ENCODE measurements at regions not wholly inside any gene's neighbourhood (a gene's known extent, or its start where the extent isn't known, plus 50 kb on each side); places are given as distances from the start of the nearest gene placed in this dataset.
"Not testable (repeated sequence)": the region's sequence is repeated elsewhere in the genome, so short reads cannot be mapped to it uniquely, and the experiment has no call there.

DNA sequence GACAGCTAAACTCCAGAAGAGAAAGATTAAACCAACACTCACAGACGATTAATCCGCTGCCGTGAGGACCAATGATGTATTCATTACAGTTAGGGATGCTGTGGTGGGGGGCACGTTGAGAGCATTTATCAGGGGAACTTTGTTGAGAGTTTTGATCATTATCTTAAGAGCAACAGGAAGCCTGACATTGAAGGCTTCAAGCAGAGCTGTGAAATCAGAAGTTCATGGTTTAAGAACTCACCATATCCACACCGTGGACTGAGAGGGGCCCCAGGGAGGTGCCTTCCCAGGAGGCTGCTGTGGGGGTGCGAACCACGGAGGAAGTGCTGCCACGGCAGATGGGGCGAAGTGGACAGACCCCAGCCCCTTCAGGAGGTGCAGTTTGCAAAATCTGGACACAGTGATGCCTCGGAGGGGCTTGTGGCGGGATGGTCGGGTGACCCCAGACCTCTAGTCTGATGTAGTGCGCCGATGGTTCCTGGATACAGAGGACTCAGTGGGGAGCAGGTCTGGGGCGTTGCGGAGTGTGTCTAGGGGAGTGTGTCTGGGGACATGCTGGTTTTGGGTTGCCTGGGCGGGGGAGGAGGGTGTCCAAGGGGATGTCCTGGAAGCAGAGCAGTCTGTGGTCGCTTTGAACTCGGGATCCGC lies 73.0 kb downstream of the DIO3 start:
- CTCF ChIA-PET: no interaction called here
- POLR2A ChIA-PET: no interaction called here

DNA sequence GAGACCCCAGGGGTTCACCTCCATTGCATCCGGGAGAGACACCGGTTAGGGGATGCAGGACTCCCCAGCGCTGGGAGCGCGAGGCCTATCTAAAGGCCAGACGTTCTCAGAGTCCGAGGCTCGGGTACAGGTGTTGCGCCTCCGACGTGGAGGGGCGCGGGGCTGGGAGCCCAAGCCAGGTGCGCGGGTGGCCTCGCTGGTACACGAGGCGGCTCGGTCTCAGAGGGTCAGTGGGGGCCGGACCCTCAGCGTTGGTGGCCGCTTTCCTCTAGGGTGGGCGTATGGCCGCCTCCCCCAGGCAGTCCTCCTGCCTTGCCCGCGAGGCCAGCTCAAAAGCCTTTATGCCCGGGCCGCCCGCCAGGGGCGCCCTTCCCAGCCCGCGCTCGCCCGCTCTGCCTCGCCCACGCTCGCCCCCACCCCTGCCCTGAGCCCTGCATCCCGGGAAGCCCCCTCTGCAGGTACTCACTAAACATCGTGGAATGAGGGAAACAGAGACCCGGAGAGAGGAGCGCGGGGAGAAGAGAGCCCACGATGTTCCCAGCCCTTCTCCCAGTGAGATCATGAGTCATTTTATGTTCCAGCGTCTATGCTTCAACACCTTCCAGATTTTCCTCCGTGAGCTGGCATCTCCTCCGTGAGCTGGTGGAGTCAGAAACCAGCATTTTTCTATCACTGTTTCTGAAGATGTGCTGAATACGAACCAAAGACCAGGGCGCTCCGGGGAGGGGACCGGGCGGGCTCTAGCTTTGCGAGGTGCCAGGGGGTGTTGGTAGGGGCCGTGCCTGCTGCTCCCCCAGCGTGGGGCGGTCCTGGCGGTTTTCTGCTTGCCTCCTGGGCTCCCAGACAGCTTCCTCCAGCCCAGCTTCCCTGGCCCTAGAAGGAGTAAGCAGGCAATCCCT lies 73.8 kb downstream of the DIO3 start:
- ChIA-PET CTCF (interaction anchor here (0.6 kb wide), 1 partner anchor 206 kb away, joined by 3 read pairs; no protein-coding TSS in a partner anchor), POLR2A (no interaction called here)

DNA sequence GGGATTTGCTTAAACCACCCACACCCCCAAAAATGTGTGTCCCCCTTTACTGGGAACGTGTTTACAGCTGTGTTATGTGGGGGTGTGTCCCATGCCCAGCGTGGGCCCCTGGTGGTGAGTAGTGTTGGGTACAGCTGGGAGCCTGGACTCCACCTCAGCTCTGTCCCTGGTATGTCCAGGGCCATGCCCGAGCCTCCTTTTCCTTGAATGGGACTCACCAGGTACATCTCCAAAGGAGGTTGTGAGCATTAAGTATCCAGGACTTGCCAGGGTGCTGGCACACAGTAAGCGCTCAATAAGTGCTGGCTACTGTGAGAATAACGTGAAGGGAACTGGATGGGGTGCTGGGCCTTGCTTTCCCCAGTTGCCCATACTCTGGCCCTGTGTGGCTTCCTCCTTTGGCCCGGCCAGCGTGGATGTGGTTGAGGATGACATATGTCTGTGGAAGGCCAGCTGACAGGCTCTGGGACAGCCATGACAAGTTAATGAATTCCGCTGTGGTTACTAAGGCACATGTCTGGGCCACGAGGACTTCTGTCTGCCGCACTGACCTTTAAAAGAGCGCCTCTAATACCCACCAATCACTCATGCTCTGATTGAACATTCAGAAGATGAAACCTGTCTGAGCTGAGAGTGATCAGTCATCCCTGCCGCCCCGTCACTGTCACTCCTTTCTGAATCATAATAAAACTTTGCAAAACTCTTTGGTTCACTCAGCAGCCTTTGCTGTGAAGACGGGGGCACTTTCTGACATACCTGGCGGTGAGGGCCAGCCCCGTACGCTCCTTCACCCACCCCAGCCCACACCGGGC lies 74.7 kb downstream of the DIO3 start:
- ChIA-PET CTCF (interaction anchor here (0.6 kb wide), 1 partner anchor 207 kb away, joined by 3 read pairs; no protein-coding TSS in a partner anchor), POLR2A (no interaction called here)

DNA sequence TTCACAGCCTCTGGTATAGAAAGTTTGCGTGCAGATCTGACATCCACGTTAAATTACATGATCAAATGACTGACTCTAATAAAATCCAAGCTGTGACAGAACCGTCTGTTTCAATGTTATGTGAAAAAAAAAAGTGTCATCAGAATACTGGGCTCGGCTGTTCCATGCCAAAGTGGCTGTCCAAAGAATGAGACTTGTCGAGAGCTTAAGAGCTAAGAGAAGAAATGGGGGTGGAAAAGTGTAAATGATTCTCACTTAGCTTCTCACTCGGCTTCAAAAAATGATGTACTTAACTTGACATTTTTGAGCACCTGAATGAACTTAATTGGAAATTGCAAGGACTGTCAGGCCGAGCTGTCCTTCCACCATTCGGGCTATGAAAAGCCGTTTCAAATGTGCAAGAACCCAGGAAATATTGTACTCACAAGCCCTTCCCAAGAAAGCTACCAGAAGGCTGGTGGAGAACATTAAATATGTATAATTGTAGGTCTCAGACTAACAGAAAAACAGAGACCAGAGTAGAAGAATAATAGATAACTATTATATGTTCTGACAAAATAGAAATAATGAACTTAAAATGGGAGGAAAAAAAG lies 78.0 kb downstream of the DIO3 start:
- ChIA-PET CTCF (no interaction called here), POLR2A (no interaction called here)

DNA sequence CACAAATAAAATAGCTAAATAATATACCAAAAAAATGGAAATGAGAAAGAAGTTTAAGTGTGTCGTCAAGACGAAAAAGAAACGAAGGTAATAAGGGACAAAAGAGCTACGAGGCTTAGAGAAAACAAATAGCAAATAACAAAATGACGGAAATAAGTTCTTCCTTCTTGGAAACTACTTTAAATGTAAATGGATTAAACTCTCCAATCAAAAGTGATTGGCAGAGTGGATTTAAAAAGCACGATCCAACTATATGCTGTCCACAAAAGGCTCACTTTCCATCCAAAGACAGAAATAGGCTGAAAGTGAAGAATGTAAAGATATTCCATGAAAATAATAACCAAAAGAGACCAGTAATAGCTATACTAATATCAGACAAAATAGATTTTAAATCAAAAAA lies 82.4 kb downstream of the DIO3 start:
- POLR2A ChIA-PET: no interaction called here
- CTCF ChIA-PET: no interaction called here

DNA sequence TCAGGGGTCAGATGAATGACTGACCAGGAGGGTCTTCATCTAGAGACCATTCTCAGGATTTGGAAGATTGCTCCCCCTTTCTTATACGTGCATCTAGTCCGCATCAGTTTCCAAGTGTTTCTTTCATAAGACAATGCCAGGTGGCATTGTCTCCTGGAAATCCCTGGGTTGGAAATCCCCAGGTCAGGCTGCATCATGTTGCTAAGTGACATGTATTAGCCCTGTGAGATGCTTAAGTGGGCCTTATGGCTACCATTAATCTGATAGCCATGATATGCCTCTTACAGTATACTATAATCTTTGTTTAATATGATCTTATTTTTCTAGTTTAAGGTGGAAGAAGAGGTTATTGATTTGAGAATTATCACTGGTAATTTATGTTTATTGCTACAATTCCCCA lies 92.8 kb downstream of the DIO3 start:
- ChIA-PET POLR2A (no interaction called here), CTCF (no interaction called here)

DNA sequence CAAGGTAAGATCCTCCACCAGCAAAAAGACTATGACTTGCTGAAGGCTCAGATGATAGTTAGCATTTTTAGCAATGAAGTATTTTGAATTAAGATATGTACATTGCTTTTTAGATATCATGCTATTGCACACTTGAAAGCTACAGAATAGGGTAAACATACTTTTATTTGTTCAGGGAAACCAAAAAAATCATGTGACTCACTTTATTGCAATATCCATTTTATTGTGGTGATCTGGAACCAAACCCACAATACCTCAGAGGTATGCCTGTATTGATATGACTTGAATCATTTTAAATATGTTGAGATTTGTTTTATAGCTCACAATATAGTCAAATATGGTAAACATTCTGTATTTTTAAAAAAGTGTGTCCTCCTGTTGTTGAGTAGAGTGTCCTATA lies 96.1 kb downstream of the DIO3 start:
- ChIA-PET POLR2A (no interaction called here), CTCF (interaction anchor here (0.6 kb wide), 1 partner anchor 1111 kb away, joined by 4 read pairs; no protein-coding TSS in a partner anchor)

DNA sequence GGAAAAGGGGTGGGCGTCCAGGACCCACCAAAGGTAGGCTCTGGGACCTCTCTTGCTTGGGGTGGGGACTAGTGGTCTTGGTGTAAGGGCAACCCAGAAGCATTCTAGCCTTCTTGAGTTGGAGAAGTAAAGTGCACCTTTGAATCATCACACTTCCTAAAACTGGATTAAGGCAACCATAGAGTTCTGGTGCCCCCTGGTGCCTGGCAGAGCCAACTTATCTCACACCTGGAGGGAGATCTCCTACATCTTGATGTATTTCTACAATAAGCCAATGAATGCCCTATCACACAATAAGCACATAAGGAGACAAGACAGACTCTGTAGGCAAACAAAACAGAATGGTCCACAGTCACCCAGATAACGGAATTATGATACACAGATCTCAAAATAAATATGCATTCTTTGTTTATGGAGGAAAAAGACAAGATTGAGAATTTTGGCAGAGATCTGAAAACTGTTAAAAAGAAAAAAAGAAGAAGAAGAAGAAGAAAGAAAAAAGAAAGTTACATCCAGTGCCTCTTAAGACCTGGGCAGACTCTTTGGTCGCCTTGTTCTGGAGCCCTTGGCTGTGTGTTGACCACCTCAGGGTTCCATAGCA lies 95.9 kb upstream of the PPP2R5C start:
- ChIA-PET POLR2A (no interaction called here), CTCF (interaction anchor here (0.5 kb wide), 1 partner anchor 39 kb away, joined by 3 read pairs; no protein-coding TSS in a partner anchor)

DNA sequence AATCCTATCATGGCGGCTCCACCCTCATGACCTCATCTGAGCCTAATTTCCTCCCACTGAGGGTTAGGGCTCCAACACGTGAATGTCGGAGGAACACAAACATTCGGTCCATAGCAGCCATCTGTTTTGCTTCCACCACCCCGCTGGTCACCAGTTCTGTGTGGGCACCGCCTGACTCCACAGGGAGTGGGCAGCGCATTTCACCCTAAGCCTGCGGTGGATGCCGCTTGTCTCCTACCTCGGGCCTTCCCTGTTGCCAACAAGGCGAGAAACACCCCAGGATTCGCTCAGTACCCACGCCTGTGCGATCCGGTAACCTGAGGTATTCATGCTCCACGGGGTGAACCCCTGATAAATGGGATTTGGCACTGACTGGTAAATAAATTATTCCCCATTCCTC lies 95.2 kb upstream of the PPP2R5C start:
- CTCF ChIA-PET: no interaction called here
- POLR2A ChIA-PET: no interaction called here

DNA sequence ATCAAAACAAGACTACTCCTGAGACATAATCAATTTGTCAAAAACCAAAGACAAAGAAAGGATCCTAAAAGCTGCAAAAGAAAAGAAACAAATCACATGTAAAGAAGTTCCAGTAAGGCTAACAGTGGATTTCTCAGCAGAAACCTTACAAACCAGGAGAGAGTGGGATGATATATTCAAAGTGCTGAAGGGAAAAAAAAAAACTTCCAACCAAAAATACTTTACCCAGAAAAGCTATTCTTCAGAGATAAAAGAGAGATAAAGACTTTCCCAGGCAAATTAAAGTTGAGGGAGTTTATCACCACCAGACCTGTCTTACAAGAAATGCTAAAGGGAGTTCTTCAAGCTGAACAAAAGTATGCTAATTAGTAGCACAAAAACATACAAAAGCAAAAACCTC lies 91.9 kb upstream of the PPP2R5C start:
- ChIA-PET CTCF (no interaction called here), POLR2A (no interaction called here)

DNA sequence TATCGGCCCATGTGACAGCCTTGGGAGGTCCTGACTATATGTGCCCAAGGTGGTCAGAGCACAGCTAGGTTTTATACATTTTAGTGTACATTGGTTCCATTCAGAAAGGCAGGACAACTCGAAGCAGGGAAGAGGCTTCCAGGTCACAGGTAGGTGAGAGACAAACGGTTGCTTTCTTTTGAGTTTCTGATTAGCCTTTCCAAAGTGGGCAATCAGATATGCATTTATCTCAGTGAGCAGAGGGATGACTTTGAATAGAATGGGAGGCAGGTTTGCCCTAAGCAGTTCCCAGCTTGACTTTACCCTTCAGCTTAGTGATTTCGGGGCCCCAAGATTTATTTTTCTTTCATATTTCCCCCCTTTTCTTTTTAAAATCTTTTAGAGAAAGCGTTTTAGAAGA lies 87.6 kb upstream of the PPP2R5C start:
- CTCF ChIA-PET: interaction anchor here (0.6 kb wide), 1 partner anchor 174 kb away, joined by 6 read pairs; no protein-coding TSS in a partner anchor
- POLR2A ChIA-PET: no interaction called here

DNA sequence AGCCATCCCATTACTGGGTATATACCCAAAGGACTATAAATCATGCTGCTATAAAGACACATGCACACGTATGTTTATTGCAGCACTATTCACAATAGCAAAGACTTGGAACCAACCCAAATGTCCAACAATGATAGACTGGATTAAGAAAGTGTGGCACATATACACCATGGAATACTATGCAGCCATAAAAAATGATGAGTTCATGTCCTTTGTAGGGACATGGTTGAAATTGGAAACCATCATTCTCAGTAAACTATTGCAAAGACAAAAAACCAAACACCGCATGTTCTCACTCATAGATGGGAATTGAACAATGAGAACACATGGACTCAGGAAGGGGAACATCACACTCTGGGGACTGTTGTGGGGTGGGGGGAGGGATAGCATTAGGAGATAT lies 85.7 kb upstream of the PPP2R5C start:
- POLR2A ChIA-PET, CTCF ChIA-PET: not testable (repeated sequence)

DNA sequence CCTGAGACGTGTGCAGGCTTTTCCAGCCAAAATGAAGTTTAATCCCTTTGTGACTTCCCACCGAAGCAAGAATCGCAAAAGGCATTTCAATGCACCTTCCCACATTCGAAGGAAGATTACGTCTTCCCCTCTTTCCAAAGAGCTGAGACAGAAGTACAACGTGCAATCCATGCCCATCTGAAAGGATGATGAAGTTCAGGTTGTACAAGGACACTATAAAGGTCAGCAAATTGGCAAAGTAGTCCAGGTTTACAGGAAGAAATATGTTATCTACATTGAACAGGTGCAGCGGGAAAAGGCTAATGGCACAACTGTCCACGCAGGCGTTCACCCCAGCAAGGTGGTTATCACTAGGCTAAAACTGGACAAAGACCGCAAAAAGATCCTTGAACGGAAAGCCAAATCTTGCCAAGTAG lies 83.6 kb upstream of the PPP2R5C start:
- POLR2A ChIA-PET, CTCF ChIA-PET: not testable (repeated sequence)

DNA sequence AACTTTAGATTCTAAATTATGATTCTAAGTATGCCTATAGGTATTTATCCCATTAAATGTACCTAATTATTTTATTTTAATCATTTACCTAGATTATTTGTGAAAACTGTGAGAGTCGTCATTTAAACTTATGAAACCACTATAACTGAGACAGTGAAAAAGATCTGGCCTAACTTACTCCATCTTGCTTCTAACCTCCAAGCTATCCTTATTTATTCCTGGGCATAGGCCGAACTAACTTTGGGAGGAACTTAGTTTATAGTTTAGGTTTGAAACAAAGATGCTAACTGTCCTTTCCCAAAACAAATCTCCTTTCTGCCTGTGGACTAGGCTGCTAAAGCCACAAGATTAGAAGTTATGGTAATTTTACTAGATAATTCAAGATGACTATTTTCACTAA lies 79.7 kb upstream of the PPP2R5C start:
- CTCF ChIA-PET: no interaction called here
- POLR2A ChIA-PET: no interaction called here

DNA sequence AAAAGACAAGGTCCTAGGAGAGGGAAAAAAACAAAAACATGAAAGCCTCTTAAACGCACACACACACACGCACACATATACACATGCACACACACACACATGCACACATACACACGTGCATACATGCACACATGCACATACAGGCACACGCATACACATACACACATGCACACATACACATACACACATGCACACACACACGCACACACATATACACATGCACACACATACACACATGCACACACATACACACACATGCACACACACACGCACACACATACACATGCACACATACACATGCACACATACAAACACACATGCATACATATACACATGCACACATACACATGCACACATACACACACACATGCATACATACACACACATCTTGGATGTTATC lies 78.1 kb upstream of the PPP2R5C start:
- ChIA-PET CTCF (no interaction called here), POLR2A (no interaction called here)

DNA sequence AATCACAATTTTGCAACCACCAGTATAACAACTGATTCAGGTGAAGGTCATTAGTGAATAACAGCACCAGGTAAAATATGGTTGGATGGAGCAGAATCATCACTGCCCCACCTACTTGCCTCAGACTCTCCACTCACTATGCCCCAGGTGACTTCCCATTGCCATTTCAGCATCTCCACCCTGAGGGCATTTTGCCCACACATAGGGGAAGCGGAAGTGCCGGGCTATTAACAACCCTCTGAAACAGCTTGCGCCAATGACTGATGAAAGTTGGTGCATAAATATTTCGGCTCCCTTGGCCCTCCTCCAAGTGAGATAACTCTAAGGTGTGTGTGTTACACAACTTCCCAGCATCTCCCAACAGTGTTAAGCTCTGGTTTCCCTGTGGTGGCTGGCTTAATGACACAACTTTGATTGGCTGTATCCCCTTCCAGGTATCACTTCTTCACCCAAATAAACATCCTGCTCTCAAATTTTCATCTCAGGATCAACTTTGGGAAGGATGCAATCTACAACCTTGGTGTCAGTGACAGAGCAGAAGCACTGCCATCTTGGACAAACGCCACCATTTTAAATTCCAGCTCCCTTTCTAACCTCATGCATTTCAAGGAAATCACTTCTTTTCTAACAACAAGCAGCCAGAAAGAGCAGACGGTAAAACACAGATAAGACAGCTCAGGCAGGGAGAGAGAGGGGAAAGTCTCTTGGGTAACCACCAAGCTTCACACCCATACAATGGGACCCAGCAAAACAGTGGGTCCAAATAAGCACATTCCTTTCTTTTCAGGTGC lies 73.6 kb upstream of the PPP2R5C start:
- ChIA-PET POLR2A (no interaction called here), CTCF (no interaction called here)

DNA sequence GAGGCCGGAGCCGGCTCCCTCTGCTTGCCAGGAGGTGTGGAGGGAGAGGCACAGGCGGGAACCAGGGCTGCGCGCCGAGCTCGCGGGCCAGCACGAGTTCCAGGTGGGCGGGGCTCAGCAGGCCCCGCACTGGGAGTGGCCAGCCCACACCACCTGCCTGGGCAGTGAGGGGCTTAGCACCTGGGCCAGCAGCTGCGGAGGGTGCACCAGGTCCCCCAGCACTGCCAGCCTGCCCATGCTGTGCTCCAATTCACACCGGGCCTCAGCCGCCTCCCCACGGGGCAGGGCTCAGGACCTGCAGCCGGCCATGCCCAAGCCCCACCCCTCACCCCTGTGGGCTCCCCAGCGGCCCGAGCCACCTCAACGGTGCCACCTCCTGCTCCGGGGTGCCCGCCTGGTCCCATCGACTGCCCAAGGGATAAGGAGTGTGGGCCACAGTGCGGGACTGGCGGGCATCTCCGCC lies 72.4 kb upstream of the PPP2R5C start:
- POLR2A ChIA-PET: no interaction called here
- CTCF ChIA-PET: no interaction called here

DNA sequence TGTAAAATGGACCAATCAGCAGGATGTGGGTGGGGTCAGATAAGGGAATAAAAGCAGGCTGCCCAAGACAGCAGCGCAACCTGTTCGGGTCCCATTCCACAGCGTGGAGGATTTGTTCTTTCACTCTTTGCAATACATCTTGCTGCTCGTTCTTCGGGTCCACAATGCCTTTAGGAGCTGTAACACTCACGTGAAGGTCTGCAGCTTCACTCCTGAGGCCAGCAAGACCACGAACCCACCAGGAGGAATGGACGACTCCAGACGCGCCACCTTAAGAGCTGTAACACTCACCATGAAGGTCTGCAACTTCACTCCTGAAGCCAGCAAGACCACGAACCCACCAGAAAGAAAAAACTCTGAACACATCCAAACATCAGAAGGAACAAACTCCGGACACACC lies 71.5 kb upstream of the PPP2R5C start:
- POLR2A ChIA-PET: not testable (repeated sequence)
- CTCF ChIA-PET: interaction anchor here (0.6 kb wide), 1 partner anchor 10 kb away, joined by 5 read pairs; no protein-coding TSS in a partner anchor

DNA sequence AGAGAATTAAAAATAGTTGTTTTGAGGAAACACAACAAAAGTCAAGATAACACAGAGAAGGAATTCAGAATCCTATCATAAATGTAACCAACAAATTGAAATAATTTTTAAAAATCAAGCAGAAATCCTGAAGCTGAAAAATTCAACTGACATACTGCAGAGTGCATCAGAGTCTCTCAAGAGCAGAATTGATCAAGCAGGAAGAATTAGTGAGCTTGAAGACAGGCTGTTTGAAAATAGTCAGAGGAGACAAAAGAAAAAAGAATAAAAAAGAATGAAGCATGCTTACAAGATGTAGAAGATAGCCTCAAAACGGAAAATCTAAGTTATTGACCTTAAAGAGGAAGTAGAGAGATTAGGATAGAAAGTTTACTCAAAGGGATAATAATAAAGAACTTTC lies 65.8 kb upstream of the PPP2R5C start:
- POLR2A ChIA-PET: no interaction called here
- CTCF ChIA-PET: interaction anchor here (1.1 kb wide), 1 partner anchor 12 kb away, joined by 3 read pairs; no protein-coding TSS in a partner anchor
